ENCODE measurements at regions not wholly inside any gene's neighbourhood (a gene's known extent, or its start where the extent isn't known, plus 50 kb on each side); places are given as distances from the start of the nearest gene placed in this dataset.

- H2AFZ ChIP-seq (ENCODE audit: low read length), result 0 out of 2 replicates have a peak overlapping the region, but pooled peaks have one; percentile 11
- H3K4ac ChIP-seq (replicated peaks; ENCODE audit: insufficient read length, low read depth, low read length), result no peak overlapping the region
- WGBS, 2 experiments (ENCODE audit: extremely low coverage in 1 of 2, insufficient coverage in 1 of 2, insufficient read length in 1 of 2, insufficient replicate concordance in 2 of 2, low coverage in 1 of 2, low lambda C conversion rate in 2 of 2, missing lambda C conversion rate in 1 of 2), result 95% methylated on average over 1 of the region's 1 CpG; no CpG with 5 or more reads in 1 of the 2 experiments
- CTCF ChIA-PET (ENCODE audit: partially characterized antibody), result interaction anchor here (1.0 kb wide), 1 partner anchor 187 kb away, joined by 3 read pairs; no protein-coding TSS in a partner anchor
- H3K79me1 ChIP-seq (ENCODE audit: low read depth, low read length), result no peaks in the 10 kb centered on the region
- TF ChIP-seq, protein P1, sequence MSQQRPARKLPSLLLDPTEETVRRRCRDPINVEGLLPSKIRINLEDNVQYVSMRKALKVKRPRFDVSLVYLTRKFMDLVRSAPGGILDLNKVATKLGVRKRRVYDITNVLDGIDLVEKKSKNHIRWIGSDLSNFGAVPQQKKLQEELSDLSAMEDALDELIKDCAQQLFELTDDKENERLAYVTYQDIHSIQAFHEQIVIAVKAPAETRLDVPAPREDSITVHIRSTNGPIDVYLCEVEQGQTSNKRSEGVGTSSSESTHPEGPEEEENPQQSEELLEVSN (IDR thresholded peaks at IDR 0.05), result no peak
- TF ChIP-seq BRCA1 (IDR thresholded peaks at IDR 0.05; ENCODE audit: low read depth, low read length), result no peak
- no peak for TF ChIP-seq GABPA (IDR thresholded peaks at IDR 0.05; ENCODE audit: borderline replicate concordance, insufficient read depth, low read length)
- no peak for TF ChIP-seq SIX5 (IDR thresholded peaks at IDR 0.05; ENCODE audit: low read depth, low read length)
- no peak for TF ChIP-seq POLR2A (IDR thresholded peaks at IDR 0.05; ENCODE audit: control extremely low read depth in 1 of 2, low read depth in 2 of 2, low read length in 2 of 2)
- TF ChIP-seq CHD1 (IDR thresholded peaks at IDR 0.05; ENCODE audit: low read depth, low read length), result no peak
- TF ChIP-seq, protein P2, sequence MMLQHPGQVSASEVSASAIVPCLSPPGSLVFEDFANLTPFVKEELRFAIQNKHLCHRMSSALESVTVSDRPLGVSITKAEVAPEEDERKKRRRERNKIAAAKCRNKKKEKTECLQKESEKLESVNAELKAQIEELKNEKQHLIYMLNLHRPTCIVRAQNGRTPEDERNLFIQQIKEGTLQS (IDR thresholded peaks at IDR 0.05; ENCODE audit: insufficient read depth, low read depth, low read length), result no peak
- TF ChIP-seq SP2 (IDR thresholded peaks at IDR 0.05; ENCODE audit: low read length), result no peak
- no peak overlapping the region for H3K14ac ChIP-seq (ENCODE audit: insufficient read length)
- no peaks in the 10 kb centered on the region for H4K20me1 ChIP-seq (replicated peaks in 1 of 2; ENCODE audit: control insufficient read depth in 1 of 2, insufficient read depth in 2 of 2, low read length in 2 of 2)
- H4K5ac ChIP-seq (ENCODE audit: insufficient read length, low read depth, low read length), result no peak overlapping the region
- H2AK5ac ChIP-seq (ENCODE audit: low read depth, low read length), result no peak overlapping the region
- H2BK5ac ChIP-seq (ENCODE audit: low read depth, low read length), result no peak overlapping the region
- no peaks in the 10 kb centered on the region for H3K36me3 ChIP-seq (ENCODE audit: control insufficient read depth in 2 of 4, insufficient read depth in 4 of 4, low read length in 3 of 4)
- no peak overlapping the region for H3K23ac ChIP-seq (ENCODE audit: insufficient read length)
- no peak overlapping the region for H3K27ac ChIP-seq (ENCODE audit: low read depth, low read length)
- H3K79me2 ChIP-seq (ENCODE audit: control insufficient read depth in 1 of 2, insufficient read depth in 2 of 2, low read length in 2 of 2), result no peaks in the 10 kb centered on the region
- no peak overlapping the region for H3K4me3 ChIP-seq (ENCODE audit: extremely low read depth in 1 of 4, insufficient read depth in 2 of 4, low read depth in 3 of 4, low read length in 4 of 4)
- H3K18ac ChIP-seq (ENCODE audit: extremely low read depth, low read length), result no peak overlapping the region
- no peaks in the 10 kb centered on the region for H3K4me1 ChIP-seq (replicated peaks in 1 of 4; ENCODE audit: control insufficient read depth in 3 of 4, insufficient read depth in 4 of 4, low read length in 3 of 4)
- H3K9ac ChIP-seq (replicated peaks in 1 of 4; ENCODE audit: extremely low read depth in 1 of 4, low read depth in 3 of 4, low read length in 3 of 4), result no peak overlapping the region
- no peak for DNase-seq (ENCODE audit: low read depth in 1 of 2, low spot score in 2 of 2)
- H3K23me2 ChIP-seq (ENCODE audit: low read depth, low read length), result no peaks in the 10 kb centered on the region
- H4K8ac ChIP-seq (ENCODE audit: extremely low read depth, insufficient read depth, low read length), result no peak overlapping the region
- H2BK120ac ChIP-seq (replicated peaks; ENCODE audit: low read depth, low read length), result no peak overlapping the region
- no peak overlapping the region for H3K56ac ChIP-seq (replicated peaks; ENCODE audit: insufficient read length, low read depth, low read length)
- FAIRE-seq, result no peak
- POLR2A ChIA-PET (ENCODE audit: partially characterized antibody), result no interaction called here
- H2BK12ac ChIP-seq (ENCODE audit: low read depth, low read length), result no peak overlapping the region
- H4K91ac ChIP-seq (replicated peaks; ENCODE audit: insufficient read length, low read length), result no peak overlapping the region
- H3K27me3 ChIP-seq (replicated peaks in 1 of 4; ENCODE audit: control insufficient read depth in 3 of 4, extremely low read depth in 1 of 4, insufficient read depth in 3 of 4, low read length in 3 of 4), result no peaks in the 10 kb centered on the region
- no peak overlapping the region for H2BK15ac ChIP-seq (ENCODE audit: low read length)
- no peak overlapping the region for H2BK20ac ChIP-seq (ENCODE audit: low read length)
- H3K4me2 ChIP-seq (ENCODE audit: insufficient read depth in 1 of 2, low read depth in 2 of 2, low read length in 2 of 2), result no peak overlapping the region
- no peaks in the 10 kb centered on the region for H3K9me3 ChIP-seq (ENCODE audit: insufficient read depth in 2 of 2, low read depth in 1 of 2, low read length in 1 of 2)
Measured at GRCh38 chr12:60066655-60067054, 470.8 kb downstream of the SLC16A7 start.
